Karpas-422 (cell line): ENCODE measurements at regions not wholly inside any gene's neighbourhood (a gene's known extent, or its start where the extent isn't known, plus 50 kb on each side); places are given as distances from the start of the nearest gene placed in this dataset.

Experiments
- DNase-seq: peaks from one replicate; pipeline ENCODE4 v3.0.0-alpha.2; 2015
- H2AFZ ChIP-seq: fragments of 200-600 bp; sonication (generic); 2 replicates; pipeline ENCODE4 v1.6.1; 2014; ENCODE audit warnings: antibody characterized with exemption, low read length, mixed read lengths
- H3K27ac ChIP-seq: fragments of 200-600 bp; sonication (generic); 2 replicates; pipeline ENCODE4 v1.5.1; 2014; ENCODE audit warnings: mild to moderate bottlenecking, low read length, moderate library complexity
- H3K27me3 ChIP-seq: fragments of 200-600 bp; sonication (generic); 2 replicates; pipeline ENCODE4 v1.6.1; 2014; ENCODE audit warnings: low read length, mixed read lengths
- H3K36me3 ChIP-seq: fragments of 200-600 bp; sonication (generic); 2 replicates; pipeline ENCODE4 v1.6.1; 2014; ENCODE audit warnings: low read length, mixed read lengths; ENCODE audit not compliant: insufficient read depth
- H3K4me1 ChIP-seq: fragments of 200-600 bp; sonication (generic); 2 replicates; pipeline ENCODE4 v1.6.1; 2014; ENCODE audit warnings: mild to moderate bottlenecking, low read length, mixed read lengths
- H3K4me2 ChIP-seq: fragments of 200-600 bp; sonication (generic); 2 replicates; pipeline ENCODE4 v1.6.1; 2014; ENCODE audit warnings: low read length, low read depth, mild to moderate bottlenecking; ENCODE audit not compliant: poor library complexity, severe bottlenecking
- H3K4me3 ChIP-seq: fragments of 200-600 bp; sonication (generic); 2 replicates; pipeline ENCODE4 v1.5.1; 2014; ENCODE audit warnings: mild to moderate bottlenecking, antibody characterized with exemption, low read length, mixed read lengths
- H3K79me2 ChIP-seq: fragments of 200-600 bp; sonication (generic); 2 replicates; pipeline ENCODE4 v1.6.1; 2014; ENCODE audit warnings: mild to moderate bottlenecking, low read length, mixed read lengths
- H3K9ac ChIP-seq: fragments of 200-600 bp; sonication (generic); 2 replicates; pipeline ENCODE4 v1.6.0; 2014; ENCODE audit warnings: low read length
- H3K9me2 ChIP-seq: fragments of 200-600 bp; sonication (generic), shearing (Covaris generic); replicated peaks from 2 replicates; pipeline ENCODE4 v1.6.0; 2014; ENCODE audit warnings: mild to moderate bottlenecking, low read length, moderate library complexity; ENCODE audit not compliant: insufficient read depth
- H3K9me3 ChIP-seq: fragments of 300-700, 200-600 bp; sonication (generic); 2 replicates; pipeline ENCODE4 v1.6.1; 2014; ENCODE audit warnings: low read length, mixed read lengths
- H4K20me1 ChIP-seq: fragments of 200-600 bp; sonication (generic); 2 replicates; pipeline ENCODE4 v1.6.1; 2014; ENCODE audit warnings: mild to moderate bottlenecking, antibody characterized with exemption, low read length, low read depth; ENCODE audit not compliant: insufficient read depth

DNA sequence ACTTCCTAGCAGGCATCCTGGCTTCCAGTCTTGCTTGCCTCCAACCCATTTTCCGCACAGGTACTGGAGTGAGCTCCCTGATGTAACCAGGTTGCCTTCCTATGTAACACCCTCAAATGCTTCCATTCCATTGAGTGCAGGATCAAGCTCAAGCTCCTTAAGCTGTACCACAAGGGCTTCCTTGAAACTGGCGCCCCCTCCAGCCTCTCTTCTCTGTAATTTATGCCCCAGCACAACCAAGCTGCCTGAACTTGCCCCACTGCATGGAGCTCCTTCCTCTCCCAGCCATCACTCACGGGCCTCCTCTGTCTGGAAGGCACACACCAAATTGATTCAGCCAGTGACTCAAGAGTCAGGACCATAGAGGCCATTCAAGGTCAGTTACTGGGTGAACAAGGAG, 234.8 kb upstream of the RPL38 start:
- no peaks in the 10 kb centered on the region for H4K20me1 ChIP-seq
- H3K36me3 ChIP-seq = no peaks in the 10 kb centered on the region
- no peak overlapping the region for H3K4me3 ChIP-seq
- no peaks in the 10 kb centered on the region for H3K79me2 ChIP-seq
- no peaks in the 10 kb centered on the region for H3K9me2 ChIP-seq
- H3K4me1 ChIP-seq = no peaks in the 10 kb centered on the region
- H3K9ac ChIP-seq = no peak overlapping the region
- no peak overlapping the region for H3K4me2 ChIP-seq
- H3K9me3 ChIP-seq = no peaks in the 10 kb centered on the region
- H3K27me3 ChIP-seq = no peaks in the 10 kb centered on the region
- no peak overlapping the region for H2AFZ ChIP-seq
- DNase-seq = no peak
- H3K27ac ChIP-seq = no peak overlapping the region

- Histone ChIP-seq H3K4me2 (no peak overlapping the region), H3K9me3 (no peaks in the 10 kb centered on the region), H4K20me1 (no peaks in the 10 kb centered on the region), H3K79me2 (no peaks in the 10 kb centered on the region), H3K27ac (no peak overlapping the region), H3K4me1 (no peaks in the 10 kb centered on the region), H3K9ac (no peak overlapping the region), H3K27me3 (no peaks in the 10 kb centered on the region), H3K4me3 (no peak overlapping the region), H3K9me2 (no peaks in the 10 kb centered on the region), H3K36me3 (no peaks in the 10 kb centered on the region), H2AFZ (no peak overlapping the region)
- no peak for DNase-seq
Measured at GRCh38 chr17:73969956-73970355, 233.5 kb upstream of the RPL38 start.

DNA sequence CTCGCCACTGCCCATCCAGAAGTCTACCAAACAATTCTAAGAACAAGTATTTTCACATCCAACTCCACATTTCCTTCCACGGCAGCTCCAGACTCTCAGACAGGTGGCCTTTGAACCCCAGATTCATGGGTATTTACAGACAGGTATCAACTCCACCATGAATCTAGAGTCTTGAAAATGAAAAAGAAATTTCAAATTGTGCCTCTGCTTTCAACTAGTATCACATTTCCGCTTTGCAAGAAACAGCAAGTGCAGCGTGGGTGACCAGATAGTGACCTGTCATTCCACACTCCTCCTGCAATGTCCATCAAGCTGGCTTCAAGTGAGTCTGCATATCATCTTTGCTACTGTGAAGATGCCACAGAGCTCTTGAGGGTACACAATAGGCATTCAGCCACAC, 232.4 kb upstream of the RPL38 start:
- Histone ChIP-seq H2AFZ (no peak overlapping the region), H3K4me3 (no peak overlapping the region), H3K27me3 (no peaks in the 10 kb centered on the region), H3K4me1 (no peaks in the 10 kb centered on the region), H3K79me2 (no peaks in the 10 kb centered on the region), H4K20me1 (no peaks in the 10 kb centered on the region), H3K36me3 (no peaks in the 10 kb centered on the region), H3K9me3 (no peaks in the 10 kb centered on the region), H3K4me2 (no peak overlapping the region), H3K27ac (no peak overlapping the region), H3K9ac (no peak overlapping the region), H3K9me2 (no peaks in the 10 kb centered on the region)
- no peak for DNase-seq

DNA sequence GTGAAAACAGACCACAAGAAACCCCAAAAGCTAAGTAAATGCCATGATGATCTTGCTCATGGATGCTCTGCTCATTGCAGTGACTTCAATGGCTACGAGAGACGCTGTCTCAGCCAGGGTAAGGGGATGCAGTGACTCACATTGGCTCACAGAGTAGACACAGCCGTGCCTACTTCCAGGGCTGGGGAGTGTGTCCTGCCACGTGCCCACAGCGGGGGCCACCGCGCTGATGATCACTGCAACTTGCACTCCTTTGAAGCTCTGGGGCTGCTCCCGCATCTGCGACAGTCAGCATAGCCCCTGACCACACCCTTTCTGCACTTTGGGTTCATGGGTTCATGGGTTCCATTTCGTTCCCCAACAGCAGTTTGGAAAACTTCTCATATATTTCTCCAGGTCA, 231.4 kb upstream of the RPL38 start:
- Histone ChIP-seq H3K4me2 (no peak overlapping the region), H3K9me2 (no peaks in the 10 kb centered on the region), H2AFZ (no peak overlapping the region), H3K79me2 (no peaks in the 10 kb centered on the region), H3K27ac (no peak overlapping the region), H3K9ac (no peak overlapping the region), H4K20me1 (no peaks in the 10 kb centered on the region), H3K4me3 (no peak overlapping the region), H3K36me3 (no peaks in the 10 kb centered on the region), H3K27me3 (no peaks in the 10 kb centered on the region), H3K9me3 (no peaks in the 10 kb centered on the region), H3K4me1 (no peaks in the 10 kb centered on the region)
- DNase-seq = no peak

DNA sequence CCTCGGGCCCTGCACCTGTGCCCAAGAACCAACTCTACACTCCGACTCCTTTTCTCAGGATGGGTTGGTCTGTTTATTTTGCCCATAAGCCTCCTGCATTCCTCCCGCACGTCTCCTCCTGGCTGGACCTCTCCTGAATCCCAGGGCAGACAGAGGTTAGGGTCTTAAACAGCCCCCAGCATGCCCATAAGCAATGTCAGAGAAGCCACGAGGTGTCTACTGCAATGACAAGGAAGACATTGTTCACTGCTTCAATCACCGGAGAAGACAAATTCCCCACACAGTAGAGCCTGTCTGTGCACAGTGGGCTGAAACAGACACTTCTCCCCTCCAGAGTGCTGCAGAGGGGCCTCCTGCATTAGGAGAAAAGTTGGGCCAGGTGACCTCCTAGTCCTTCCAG, 230.6 kb upstream of the RPL38 start:
- no peak for DNase-seq
- no peak overlapping the region for H3K4me3 ChIP-seq

GRCh38 chr17:73973586-73974409, 229.7 kb upstream of the RPL38 start:
- Histone ChIP-seq H3K79me2 (no peaks in the 10 kb centered on the region), H4K20me1 (no peaks in the 10 kb centered on the region), H3K9me3 (no peaks in the 10 kb centered on the region), H3K36me3 (no peaks in the 10 kb centered on the region), H2AFZ (no peak overlapping the region), H3K27ac (no peak overlapping the region), H3K27me3 (no peaks in the 10 kb centered on the region), H3K9ac (no peak overlapping the region), H3K4me1 (no peaks in the 10 kb centered on the region), H3K4me3 (no peak overlapping the region), H3K4me2 (no peak overlapping the region), H3K9me2 (no peaks in the 10 kb centered on the region)
- no peak for DNase-seq

More for the DNA sequence above, 230.6 kb upstream of the RPL38 start:
- H3K79me2 ChIP-seq = no peaks in the 10 kb centered on the region
- H3K4me2 ChIP-seq = no peak overlapping the region
- H3K27ac ChIP-seq = no peak overlapping the region
- no peaks in the 10 kb centered on the region for H4K20me1 ChIP-seq
- no peaks in the 10 kb centered on the region for H3K9me2 ChIP-seq
- H3K4me1 ChIP-seq = no peaks in the 10 kb centered on the region
- H3K9ac ChIP-seq = no peak overlapping the region
- H3K36me3 ChIP-seq = no peaks in the 10 kb centered on the region
- H3K27me3 ChIP-seq = no peaks in the 10 kb centered on the region
- no peaks in the 10 kb centered on the region for H3K9me3 ChIP-seq
- no peak overlapping the region for H2AFZ ChIP-seq

GRCh38 chr17:73974536-73974935, 228.9 kb upstream of the RPL38 start:
- Histone ChIP-seq H3K36me3 (no peaks in the 10 kb centered on the region), H2AFZ (no peak overlapping the region), H3K79me2 (no peaks in the 10 kb centered on the region), H3K9me2 (no peaks in the 10 kb centered on the region), H4K20me1 (no peaks in the 10 kb centered on the region), H3K4me3 (no peak overlapping the region), H3K4me1 (no peaks in the 10 kb centered on the region), H3K27me3 (no peaks in the 10 kb centered on the region), H3K4me2 (no peak overlapping the region), H3K27ac (no peak overlapping the region), H3K9me3 (no peaks in the 10 kb centered on the region), H3K9ac (no peak overlapping the region)
- no peak for DNase-seq

DNA sequence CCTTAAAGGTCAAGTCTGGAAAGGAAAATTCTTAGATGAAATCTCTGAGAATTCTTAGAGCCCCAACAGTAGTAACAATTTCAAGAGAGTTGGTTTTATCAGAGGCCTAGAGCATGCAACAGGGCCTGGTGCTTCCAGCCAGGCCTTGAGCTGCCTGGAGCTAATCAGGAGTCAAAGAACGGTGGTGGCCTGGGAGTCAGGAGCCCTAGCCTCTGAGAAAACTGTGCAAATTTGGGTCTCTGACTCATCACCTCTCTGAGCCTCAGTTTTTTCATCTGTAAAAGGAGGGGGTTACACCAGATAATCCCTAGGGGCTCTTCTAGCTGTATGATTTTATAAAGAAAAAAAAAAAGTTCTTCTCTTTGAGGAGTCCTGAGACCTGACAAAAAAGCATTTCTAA, 227.3 kb upstream of the RPL38 start:
- Histone ChIP-seq H3K79me2 (no peaks in the 10 kb centered on the region), H3K27ac (no peak overlapping the region), H4K20me1 (no peaks in the 10 kb centered on the region), H3K9me3 (no peaks in the 10 kb centered on the region), H3K9ac (no peak overlapping the region), H3K27me3 (no peaks in the 10 kb centered on the region), H2AFZ (no peak overlapping the region), H3K4me3 (no peak overlapping the region), H3K4me2 (no peak overlapping the region), H3K36me3 (no peaks in the 10 kb centered on the region), H3K4me1 (no peaks in the 10 kb centered on the region), H3K9me2 (no peaks in the 10 kb centered on the region)
- no peak for DNase-seq
